GM12872 (cell line): ENCODE measurements at regions not wholly inside any gene's neighbourhood (a gene's known extent, or its start where the extent isn't known, plus 50 kb on each side); places are given as distances from the start of the nearest gene placed in this dataset.

Experiments
- CTCF ChIP-seq: IDR thresholded peaks from 3 replicates; pipeline ENCODE4 v1.5.1; 2011; ENCODE audit warnings: low read depth, mild to moderate bottlenecking, low read length, moderate library complexity; ENCODE audit not compliant: insufficient read depth

GRCh38 chr16:82281544-82281943 lies 111.5 kb upstream of the MPHOSPH6 start:
- TF ChIP-seq CTCF: no peak

DNA sequence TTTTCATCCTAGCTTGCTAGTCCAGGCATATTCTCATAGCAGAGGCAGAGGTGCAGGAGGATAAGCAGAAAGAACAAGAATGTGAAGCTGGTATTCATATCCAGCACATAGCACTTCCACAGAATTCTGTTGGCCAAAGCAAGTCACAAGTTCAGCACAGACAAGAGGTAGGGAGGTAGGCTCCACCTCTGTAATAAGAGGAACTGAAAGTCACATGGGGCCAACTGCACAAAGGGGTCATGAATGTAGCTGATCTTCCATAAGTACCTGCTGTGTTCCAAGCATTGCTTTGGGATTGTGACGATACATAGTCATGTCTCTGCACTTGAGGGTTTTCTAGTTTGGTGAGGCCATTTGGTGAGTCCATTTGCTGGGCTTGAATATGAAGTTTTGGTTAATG lies 110.8 kb upstream of the MPHOSPH6 start:
- no peak for TF ChIP-seq CTCF

DNA sequence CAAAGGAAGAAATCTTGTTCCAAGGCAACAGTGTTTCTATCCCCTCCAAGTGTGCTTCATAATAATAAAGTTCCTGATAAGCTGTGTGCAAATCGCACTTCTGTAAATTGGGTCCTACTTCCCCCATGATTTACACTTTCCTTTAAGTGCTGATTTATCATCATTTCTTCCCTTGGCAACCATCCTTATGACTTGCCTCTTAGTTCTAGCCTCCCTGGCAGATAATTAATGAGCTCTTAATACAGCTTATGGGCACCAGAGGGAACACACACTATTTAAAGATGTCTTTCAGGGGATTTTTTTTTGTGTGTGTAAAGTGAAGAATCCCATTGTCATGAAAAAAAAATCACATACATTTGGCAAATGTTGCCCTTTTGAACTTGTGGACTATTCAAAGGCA lies 101.6 kb upstream of the MPHOSPH6 start:
- TF ChIP-seq CTCF: no peak

GRCh38 chr16:82265809-82266208 lies 95.8 kb upstream of the MPHOSPH6 start:
- no peak for TF ChIP-seq CTCF

DNA sequence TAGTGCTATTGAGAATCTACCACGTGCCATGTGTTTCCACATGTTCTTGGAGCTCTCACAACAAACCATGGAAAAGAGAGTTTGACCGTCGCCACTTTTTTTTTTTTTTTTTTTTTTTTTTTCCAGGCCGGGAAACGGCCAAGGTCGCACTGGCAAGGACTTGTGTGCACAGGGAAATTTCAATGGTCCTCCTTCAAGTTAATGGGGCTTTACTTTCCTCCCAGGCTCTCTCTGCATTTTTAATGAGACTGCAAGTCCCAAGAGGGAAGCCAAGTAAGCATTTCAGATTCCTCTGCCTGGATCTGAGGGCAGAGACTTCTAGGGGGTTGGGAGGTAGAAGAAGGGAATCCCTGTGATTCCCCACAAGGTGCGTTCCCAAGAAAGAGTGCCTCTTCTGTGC lies 94.7 kb upstream of the MPHOSPH6 start:
- no peak for TF ChIP-seq CTCF

DNA sequence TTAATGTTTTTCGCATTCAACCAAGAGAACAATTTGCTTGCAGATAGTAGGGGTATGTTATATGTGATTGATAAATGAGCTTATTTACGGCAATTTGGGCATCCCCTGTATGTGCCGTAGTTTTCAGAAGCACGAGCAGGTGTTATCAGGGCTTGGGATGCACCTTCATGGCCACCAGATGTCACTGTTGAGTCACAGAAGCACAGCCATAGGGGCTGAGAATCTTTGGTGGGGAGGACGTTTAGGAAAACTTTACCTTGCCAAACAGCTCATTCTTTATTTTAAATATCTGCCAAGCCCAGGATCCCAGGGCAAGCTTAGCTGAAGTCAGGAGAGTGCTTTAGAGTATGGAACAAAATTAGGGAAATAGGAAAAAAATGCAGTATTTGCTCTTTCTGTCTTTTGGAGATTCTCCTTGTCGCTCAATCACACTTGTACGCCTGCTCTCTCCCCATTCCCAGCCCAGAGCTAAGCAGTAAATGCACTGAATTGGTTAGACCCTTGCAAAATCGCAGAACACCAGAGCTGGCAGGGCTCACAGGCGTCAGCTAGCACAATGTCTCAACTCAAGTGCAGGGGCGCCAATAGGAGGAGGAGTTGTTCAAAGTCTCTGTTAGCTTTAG lies 93.6 kb upstream of the MPHOSPH6 start:
- TF ChIP-seq CTCF: peak; percentile 96

- TF ChIP-seq CTCF: no peak
These were observed 92.2 kb upstream of the MPHOSPH6 start for GRCh38 chr16:82262244-82262643.
